ENCODE measurements at regions not wholly inside any gene's neighbourhood (a gene's known extent, or its start where the extent isn't known, plus 50 kb on each side); places are given as distances from the start of the nearest gene placed in this dataset.

DNA sequence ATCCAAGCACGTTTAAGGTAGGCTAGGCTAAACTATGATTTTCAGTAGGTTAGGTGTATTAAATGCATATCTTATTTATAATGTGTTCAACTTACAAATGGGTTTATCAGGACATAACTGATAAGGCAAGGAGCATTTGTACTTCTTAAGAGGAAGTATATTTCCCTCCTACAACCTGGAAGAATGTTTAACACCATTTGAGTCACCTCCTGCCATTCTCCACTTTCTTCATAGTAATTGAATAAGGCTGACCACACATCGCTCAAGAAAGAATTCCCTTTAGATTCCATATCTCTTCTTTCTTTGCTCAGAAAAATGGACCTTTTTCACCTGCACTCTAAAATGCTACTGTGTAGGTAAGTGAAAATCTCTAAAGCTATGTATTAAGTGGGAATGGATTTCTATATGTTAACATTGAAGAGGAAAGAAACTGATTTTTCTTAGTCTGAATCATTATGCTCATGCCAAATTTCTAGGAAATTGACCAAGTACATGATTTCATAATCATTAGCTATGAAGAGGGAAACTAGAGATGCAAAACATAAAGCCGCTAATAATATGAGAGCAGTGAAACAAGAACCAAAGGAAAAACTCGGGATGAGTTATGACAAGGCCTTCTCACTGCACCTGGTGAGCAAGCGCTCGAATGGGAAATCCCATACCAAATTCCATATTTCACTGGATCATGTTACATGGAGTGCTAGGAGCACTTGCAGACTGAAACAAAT lies 210.4 kb downstream of the ALDH8A1 start:
- no peak for DNase-seq

DNA sequence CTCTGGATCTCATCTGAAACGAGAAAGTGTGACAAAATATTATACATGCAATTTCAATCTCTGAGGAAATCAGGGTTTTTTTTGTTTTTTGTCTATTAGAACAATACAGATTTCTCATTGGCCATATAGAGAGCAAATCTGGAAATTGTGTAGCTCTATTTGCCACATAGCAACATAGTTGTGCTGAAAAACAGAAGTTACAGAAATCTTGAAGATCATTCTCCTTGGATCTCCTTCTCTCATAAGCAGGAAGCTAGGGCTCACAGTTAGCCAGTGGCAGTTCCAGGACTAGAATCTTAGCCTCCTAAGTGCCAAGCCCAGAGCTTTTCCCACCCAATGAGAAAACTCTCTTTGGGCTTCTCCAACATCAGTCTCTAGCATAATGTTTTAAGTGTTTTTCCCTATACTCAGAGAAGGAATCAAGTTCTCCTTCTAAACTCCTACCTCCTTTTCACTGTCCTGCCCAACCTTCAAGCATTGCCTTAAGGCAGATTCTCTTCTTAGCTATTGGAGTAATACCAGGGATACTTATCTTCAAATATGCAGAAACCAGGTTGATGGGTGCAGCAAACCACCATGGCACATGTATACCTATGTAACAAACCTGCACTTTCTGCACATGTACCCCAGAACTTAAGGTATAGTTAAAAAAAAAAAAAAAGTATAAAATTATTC lies 211.6 kb downstream of the ALDH8A1 start:
- no peak for DNase-seq

DNA sequence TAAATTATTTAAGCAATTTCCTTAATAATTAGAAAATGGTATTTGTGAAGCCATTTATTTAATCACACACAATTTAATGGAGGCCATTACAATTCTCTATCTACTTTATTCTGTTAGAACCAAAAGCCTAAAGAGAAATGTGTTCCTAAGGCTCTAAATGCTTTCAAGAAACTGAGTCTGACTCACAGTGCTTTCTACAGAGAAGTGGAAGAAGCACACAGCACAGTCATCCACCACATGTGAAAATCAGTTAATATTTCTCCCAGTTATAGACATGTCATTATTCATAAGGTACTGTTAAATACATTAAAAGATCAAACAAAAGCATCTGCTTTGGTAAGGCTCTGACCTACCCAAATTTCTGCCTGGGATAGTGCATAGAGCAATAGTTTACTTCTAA lies 214.4 kb downstream of the ALDH8A1 start:
- DNase-seq = no peak

DNA sequence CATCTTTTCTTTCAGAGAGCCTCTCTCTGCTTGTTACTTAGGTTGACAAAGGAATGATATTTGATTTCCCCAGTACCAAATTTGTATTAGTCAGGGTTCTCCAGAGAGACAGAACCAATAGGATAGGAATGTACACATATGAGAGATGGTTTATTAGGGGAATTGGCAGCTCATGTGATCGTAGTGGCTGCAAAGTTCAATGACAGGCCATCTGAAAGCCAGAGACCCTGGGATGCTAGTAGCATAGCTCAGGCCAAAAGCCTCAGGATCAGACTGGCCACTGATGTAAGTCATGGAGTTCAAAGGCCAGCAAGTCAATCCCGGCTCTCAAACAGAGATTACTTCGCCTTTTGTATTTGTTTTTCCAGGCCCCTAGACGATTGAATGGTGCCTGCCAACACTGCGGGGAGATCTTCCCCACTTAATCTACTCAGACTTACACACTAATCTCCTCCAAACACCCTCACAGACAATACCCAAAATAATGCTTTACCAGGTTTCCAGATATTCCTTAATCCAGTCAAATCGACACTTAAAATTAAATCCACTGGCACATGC lies 215.5 kb downstream of the ALDH8A1 start:
- DNase-seq = no peak

DNA sequence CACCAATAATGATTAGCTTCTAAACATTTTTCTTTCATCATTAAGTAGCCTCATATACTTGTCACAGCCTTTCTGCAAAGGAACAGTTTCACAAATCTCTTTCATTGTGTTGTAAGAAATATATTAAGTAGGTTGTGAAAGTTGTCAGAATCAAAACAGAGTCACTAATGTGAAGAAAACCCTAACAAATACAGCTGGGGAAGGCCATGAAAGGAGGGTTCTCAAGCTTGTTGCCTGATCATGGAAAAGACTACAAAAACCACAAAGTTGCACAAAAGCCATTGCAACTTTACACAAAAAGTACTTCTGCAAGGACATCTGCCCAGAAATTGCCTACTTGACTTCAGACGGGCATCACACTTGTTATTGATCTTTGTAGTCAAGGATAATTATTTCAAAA lies 216.1 kb downstream of the ALDH8A1 start:
- no peak for DNase-seq

DNA sequence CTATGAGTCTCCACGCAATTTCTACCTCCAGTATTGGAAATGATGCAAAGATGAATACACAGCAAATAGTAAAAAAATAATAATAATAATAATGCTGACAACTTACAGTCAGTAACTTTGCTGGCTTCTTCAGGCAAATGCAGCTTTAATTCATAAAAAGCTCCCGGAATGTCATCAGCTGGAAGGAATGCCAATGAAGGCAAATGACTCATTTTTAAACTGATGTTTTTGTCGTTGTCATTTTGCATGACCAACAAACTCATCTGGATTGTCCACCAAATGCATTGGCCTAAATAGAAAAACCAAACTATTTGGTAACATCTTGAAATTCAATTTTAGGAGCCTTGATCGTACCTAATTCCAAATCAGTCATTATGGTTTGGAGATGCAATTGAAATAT lies 217.1 kb downstream of the ALDH8A1 start:
- DNase-seq = no peak

DNA sequence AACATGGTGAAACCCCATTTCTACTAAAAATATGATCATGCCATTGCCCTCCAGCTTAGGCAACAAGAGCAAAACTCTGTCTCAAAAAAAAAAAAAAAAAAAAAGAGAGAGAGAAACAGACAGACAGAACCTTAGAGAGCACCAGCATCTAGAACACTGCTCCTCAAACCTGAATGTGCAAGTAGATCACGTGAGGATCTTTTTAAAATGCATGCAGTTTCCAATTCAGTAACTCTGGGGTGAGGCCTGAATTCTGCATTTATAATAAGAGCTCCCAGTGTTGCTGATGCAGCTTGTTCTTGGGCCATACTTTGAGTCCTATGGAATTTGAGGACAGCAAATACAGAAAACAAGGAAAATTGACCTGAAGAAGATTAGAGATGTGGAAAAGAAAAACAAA lies 218.3 kb downstream of the ALDH8A1 start:
- DNase-seq = no peak

DNA sequence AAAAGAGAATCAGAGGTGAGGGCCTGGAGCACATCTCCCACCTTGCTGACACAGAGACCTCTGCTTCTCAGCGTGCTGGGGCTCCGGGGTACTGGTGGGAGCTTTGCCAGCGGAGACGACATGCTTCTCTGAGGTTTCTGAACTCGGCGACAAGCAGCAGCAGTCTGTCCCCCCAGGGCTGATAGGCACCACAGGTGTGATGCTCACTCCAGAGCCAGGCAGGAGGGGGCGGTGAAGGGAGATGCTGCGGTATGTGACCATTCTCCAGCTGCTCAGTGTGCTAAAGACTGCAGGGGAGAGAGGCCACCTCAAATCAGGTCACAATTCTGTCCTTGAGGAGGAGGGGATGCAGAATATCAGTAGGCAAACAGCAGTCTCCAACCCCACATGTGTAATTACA lies 219.9 kb downstream of the ALDH8A1 start:
- no peak for DNase-seq

DNA sequence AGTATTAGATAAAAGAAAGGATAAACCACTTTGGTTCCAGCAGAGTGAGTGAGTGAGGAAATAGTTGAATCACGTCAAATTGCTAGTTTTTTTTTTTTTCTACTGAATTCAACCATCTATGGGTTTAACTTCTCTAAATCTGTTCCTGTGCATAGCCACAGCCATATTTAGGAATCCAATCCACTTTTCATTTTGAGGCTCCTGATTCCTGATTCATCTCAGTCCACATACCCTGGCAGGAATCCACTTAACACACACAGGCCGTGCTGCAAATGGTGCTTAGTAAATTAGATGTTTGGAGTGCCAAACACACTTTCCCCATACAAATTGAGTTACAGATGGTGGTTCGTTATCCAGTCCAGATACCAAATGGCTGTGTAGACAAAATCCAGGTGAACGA lies 220.3 kb downstream of the ALDH8A1 start:
- no peak for DNase-seq

DNA sequence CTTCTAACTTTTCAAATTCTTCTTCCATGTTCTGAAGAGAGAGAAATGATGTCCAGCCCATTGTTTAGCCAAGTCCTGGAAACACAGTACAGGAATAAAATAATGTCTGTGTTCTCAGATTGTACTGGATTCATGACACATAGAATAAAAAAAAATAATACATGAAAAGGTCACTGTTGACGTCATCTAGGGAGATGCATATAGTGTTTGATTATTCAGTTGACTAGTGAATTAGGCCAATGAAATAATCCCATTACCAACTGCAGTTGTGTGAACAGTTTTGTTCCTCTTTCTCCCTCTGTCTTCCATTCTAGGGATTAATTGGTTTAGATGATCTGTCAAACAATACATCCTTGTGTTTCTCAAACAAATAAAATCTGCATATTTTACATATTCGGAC lies 222.8 kb downstream of the ALDH8A1 start:
- no peak for DNase-seq

DNA sequence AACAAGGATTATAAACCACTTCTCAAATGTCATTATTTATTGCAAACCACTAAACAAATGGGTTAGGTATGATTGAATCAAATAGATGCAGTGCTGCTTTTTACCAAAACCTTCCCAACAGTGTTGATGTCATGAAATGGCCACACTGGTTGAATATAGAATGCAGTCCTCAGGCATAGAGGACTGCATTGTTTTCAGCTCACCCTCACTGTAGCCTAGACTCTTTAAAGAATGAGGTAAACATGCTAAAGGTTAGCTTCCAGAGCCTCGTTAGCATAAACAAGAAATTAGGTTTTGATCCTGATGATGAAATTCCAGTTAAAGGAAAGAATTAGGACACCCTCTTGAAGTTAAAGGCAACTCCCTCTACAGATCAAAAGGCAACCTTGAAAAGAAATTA lies 224.3 kb downstream of the ALDH8A1 start:
- DNase-seq = no peak

DNA sequence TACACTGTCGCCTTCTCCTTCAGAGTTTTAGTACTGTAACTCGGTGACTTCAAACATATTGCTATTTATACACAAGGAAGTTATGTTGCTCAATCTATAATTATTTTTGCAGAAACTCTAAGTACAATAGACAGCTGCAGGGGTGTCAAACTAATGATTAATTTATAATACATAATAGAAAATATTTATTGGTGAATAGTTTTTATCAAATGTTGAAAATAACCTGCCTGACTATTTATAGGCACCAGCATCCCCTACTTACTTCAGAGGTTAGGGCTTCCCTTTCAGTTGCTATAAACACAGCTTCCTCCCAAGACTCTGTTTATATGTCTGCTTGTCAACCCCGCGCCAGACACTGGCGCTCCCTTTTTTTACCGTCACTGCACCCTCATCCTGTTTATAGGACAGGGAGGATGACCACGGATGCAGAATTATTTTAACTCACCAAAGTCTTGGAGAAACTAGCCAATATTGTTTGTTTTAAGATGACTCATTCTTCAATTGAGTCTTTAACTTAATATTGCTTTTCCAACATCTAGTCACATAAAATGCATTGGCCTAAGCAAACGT lies 225.0 kb downstream of the ALDH8A1 start:
- DNase-seq = no peak

DNA sequence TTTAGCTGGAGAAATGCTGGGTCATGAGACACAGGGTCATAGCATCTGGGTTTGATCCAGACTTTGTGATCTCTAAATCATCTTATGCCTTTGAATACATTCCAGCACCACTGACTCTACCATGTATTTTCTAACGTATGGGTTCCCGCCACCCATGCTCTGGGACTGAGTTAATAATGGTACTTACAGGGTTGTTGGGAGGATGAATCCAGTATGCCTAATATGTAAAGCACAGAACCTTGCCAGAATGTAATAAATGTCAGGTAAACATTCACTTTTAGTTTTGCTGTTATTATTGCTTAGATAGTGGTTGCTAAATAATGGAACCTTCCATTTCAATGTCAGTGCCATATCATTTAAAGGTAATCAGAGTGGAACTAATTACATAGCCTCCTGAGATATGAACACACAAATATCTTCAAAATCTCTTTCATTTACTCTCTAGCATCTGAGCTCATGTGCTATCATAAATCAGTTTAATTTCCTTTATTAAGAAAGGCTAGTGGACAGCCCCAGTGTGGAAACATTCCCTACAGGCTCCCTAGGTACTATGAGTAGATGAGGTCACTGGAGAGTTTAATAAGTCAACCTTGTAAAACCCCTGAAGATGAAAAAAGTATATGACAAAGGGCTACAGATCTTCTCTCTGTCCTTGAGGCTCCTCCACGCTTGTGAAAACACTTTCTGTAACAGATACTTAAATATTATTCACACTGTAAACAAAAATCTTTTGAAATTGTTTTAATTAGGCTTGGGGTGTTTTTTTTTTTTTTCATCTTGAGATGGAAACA lies 226.6 kb downstream of the ALDH8A1 start:
- DNase-seq = no peak

DNA sequence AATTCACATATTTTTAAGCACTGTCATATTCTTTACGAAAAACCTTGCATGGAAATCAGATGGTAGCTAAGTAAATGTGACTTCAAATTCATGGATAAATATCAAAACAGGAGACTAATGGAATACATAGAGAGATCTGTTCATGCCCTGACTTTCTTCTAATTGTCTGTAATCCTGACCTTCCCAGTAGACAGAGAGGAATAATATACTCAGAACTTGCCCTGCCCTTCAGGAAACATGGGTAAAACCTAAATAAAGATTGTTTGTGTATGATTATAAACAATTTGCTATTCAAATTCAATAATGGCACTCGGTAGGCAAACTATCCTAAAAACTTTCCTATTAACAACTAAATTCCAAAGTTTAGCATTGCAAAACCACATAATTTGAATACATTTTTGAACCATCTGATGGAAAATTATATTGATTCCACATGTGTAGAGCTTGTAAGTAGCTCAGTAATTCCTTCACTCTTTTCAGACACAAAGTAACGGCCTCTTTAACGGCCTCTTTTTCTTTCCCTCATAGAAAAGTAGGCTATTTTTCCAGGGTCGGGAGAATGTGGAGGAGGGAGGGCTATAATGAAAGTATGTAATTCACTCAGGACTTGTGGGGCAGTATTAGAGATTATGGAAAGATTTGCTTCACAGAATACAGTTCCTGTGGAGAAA lies 227.6 kb downstream of the ALDH8A1 start:
- no peak for DNase-seq

DNA sequence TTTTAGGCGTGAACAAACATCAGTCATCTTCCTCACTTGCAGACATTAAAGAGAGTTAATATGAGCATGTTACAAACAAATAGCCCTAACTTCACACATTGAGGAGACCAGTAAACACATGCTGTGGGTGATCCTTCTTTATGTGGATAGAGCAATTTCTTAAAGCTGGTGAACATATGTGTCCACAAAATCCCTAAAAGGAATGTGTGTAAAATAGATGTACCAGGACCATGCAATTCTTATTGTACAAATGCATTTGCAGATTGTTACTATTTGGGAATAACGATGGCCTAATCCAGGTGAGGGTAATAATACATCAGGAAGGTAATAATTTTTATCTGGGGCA lies 228.9 kb downstream of the ALDH8A1 start:
- DNase-seq = no peak

DNA sequence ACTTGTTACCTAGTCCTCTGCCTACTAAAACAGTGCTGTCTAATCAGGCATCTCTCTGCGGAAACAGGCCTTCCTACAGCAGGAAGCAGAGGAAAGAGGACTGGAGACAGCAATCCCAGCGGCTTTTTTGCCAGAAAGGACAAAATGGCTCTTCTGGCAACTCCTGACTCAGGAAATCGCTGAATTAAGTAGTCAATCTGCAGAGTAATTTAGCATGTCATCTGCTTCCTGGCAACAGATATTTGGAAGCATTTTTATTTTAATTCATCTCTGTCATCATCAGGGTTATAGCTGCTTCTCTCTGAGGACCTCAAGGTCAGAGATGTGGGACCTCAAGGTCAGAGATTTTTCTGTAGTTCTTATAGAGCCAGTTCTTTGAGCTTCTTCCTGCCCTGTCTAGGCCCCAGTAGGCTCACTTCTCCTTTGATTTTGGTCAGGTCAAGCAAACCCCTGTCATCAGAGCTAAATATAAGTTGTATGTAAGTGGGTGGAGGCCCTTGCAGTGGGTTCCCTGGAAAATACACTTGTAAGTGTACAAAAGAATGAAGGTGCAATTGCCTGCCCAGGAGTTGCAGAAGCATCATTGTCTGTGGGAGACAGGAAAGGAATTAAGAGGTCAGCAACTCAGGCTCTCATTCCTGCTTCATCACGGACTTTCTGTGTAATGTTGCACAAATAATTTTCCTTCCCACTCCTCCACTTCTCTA lies 229.4 kb downstream of the ALDH8A1 start:
- DNase-seq = no peak

DNA sequence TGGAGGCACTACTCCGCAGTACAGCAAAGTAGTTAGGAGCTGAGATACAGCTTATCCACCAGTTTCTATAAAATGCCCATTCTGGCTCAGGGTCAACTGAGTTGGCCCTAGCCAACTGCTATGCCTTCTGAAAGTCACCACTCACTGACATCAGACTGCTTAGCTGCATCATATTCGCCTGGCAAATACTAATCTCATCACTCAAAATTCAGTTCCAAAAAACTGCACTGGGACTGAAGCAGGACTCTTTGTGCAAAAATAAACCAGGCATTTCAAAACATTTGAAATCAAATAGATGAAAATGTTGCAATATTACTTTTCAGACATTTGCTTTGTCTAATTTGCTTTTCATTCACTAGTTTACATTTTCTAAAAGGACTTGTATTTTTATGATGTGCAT lies 230.0 kb downstream of the ALDH8A1 start:
- DNase-seq = no peak

DNA sequence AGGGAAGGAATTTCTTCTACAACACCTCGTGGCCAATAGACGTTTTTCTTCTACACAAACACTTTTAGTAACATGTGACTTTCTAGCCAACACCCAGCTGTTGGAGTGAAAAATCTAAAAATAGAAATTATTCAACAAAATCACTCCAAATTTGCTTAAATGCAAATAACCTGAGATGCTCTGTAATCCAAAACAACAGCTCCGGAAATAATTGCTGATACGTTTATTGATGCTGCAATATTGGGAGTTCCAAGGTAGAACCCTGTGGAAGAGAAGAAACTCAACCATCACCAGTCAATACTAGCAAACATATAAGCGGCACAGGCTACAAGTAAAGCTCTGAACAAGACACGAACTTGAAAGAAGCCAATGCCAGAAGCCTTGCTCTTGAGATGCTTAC lies 230.6 kb downstream of the ALDH8A1 start:
- no peak for DNase-seq

DNA sequence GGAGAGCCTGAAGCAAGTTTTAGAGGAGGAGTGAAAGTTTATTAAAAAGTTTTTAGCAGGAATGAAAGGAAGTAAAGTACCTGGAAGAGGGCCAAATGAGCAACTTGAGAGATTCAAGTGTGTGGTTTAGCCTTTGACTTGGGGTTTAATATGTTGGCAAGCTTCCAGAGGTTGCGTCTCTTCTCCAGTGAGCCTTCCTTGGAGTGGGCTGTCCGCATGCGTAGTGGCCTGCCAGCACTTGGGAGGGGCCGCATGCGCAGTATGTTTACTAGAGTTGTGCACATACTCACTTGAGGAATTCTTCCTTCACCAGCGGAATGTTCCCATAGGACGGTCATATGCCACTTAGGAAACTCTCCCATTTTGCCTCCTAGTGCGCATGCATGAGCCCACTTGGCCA lies 235.2 kb downstream of the ALDH8A1 start:
- DNase-seq = no peak

DNA sequence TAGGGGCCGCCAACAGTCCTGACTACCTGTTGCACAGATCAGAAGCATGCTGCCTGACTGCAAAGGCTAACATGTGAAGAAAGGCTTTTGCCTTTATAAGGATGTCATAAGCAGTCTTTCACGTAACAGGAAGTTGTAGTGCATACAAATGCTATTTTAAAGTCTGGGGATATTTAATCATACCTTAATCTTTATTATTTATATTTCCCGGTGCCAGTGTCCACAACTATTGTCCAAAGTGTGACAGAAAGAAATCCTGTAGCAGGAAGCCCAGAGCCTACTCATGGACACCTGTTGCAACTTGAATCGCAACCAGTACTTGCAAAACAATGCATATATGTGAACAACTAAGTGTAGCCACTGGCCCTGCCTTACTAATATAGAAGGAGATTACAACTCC lies 235.8 kb downstream of the ALDH8A1 start:
- no peak for DNase-seq

DNA sequence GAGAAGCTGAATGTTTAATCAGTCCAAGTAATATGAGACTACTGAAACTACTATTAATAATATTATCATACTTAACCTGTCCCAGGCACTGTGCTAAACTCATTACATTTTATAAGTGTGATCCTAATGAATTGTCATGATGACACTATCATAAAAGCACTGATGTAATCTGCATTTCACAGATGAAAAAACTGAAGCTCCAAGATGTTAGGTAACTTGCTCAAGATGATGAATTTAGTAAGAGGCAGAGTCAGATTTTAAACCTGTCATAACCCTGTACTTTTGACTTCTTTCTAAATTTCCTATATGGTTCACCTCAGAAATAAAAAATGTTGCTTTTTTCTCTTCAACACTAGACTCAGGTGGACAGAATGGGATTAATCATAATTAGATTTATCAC lies 237.6 kb downstream of the ALDH8A1 start:
- no peak for DNase-seq

DNA sequence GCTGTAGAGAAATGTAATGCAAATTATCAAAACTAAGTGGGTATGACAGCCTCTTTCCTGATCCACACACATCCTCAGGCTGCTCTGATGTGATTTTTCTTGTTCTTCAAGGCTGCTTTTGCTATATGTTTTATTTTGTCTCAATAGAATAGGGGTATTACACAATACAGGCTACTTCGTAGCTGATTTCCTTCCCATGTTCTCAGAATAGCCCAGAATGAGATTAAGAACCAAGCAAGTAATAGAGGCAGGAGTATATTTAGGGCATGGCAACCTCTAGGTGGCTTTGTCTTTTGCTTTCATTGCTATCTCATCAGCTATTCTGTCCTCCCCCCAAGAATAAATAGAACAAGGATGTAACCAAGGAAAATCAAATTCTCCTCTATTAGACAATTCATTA lies 241.8 kb downstream of the ALDH8A1 start:
- no peak for DNase-seq

Data from occipital lobe (tissue), 1 donor.